ENCODE measurements at regions not wholly inside any gene's neighbourhood (a gene's known extent, or its start where the extent isn't known, plus 50 kb on each side); places are given as distances from the start of the nearest gene placed in this dataset.

DNA sequence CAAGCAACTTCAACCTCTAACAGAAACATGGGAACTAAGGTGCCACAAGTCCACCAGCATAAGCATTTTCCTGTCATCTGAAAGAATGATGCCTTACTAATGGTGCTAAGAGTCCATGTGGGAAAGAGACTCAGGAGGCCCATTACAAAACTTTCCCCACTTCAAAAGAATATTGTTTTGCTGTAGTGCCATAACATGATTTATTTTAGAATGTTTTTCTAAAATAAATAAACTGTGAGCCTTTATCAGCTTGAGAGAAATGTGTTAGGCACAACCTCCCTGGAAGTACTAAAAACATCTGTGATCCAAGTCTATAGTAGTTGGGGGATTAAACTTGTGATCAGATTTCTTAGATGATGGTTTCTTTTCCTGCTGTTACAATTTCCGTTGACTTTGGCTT, 330.1 kb upstream of the MAP3K7 start:
- TF ChIP-seq, protein P1, sequence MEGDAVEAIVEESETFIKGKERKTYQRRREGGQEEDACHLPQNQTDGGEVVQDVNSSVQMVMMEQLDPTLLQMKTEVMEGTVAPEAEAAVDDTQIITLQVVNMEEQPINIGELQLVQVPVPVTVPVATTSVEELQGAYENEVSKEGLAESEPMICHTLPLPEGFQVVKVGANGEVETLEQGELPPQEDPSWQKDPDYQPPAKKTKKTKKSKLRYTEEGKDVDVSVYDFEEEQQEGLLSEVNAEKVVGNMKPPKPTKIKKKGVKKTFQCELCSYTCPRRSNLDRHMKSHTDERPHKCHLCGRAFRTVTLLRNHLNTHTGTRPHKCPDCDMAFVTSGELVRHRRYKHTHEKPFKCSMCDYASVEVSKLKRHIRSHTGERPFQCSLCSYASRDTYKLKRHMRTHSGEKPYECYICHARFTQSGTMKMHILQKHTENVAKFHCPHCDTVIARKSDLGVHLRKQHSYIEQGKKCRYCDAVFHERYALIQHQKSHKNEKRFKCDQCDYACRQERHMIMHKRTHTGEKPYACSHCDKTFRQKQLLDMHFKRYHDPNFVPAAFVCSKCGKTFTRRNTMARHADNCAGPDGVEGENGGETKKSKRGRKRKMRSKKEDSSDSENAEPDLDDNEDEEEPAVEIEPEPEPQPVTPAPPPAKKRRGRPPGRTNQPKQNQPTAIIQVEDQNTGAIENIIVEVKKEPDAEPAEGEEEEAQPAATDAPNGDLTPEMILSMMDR (IDR thresholded peaks at IDR 0.05), result no peak
- DNase-seq (no peak), ATAC-seq (no peak)
- POLR2A ChIA-PET, result no interaction called here
- Mint-ChIP-seq H3K4me1 (ENCODE audit: low read depth) (no peaks in the 10 kb centered on the region), H3K27ac (no peak overlapping the region), H3K4me3 (no peak overlapping the region), H3K36me3 (ENCODE audit: low read depth) (no peaks in the 10 kb centered on the region), H3K9me3 (no peaks in the 10 kb centered on the region), H3K27me3 (peaks cover 11% of the 10 kb centered on the region)
- CTCF ChIA-PET, result no interaction called here
- intact Hi-C loops (cut with micrococcal nuclease), result no loop called here

DNA sequence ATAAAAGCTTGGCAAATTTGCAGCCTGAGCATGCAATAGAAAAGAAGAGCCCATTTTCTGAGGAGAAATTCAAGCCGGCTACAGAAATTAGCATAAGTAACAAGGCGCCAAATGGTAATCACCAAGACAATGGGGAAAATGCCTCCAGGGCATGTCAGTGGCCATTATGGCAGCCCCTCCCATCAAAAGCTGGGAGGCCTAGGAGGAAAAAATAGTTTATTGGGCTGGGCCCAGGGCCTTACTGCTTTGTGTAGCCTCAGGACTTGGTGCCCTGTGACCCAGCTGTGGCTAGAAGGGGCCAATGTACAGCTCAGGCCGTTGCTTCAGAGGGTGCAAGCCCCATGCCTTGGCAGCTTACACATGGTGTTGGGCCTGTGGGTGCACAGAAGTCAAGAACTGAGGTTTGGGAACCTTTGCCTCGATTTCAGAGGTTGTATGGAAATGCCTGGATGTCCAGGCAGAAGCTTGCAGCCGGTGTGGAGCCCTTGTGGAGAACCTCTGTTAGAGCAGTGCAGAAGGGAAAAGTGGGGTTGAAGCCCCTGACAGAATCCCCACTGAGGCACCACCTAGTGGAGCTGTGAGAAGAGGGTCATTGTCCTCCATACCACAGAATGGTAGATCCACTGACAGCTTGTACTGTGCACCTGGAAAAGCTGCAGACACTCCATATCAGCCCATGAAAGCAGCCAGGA, 328.5 kb upstream of the MAP3K7 start:
- Mint-ChIP-seq H3K4me1 (ENCODE audit: low read depth) (no peaks in the 10 kb centered on the region), H3K4me3 (no peak overlapping the region), H3K27ac (no peak overlapping the region), H3K36me3 (ENCODE audit: low read depth) (no peaks in the 10 kb centered on the region), H3K9me3 (no peaks in the 10 kb centered on the region), H3K27me3 (peaks cover 13% of the 10 kb centered on the region)
- ATAC-seq (no peak), DNase-seq (no peak)
- CTCF ChIA-PET, result no interaction called here
- TF ChIP-seq, protein P1 (IDR thresholded peaks at IDR 0.05), result no peak
- intact Hi-C loops (cut with micrococcal nuclease), result no loop called here
- POLR2A ChIA-PET, result no interaction called here

GRCh38 chr6:90914312-90914711, 327.4 kb upstream of the MAP3K7 start:
- ChIA-PET POLR2A (no interaction called here), CTCF (no interaction called here)
- no peaks in the 10 kb centered on the region for H3K36me3 Mint-ChIP-seq (ENCODE audit: low read depth)
- H3K27me3 Mint-ChIP-seq, result peaks cover 10% of the 10 kb centered on the region
- DNase-seq (no peak), ATAC-seq (no peak)
- no peaks in the 10 kb centered on the region for H3K9me3 Mint-ChIP-seq
- no peaks in the 10 kb centered on the region for H3K4me1 Mint-ChIP-seq (ENCODE audit: low read depth)
- intact Hi-C loops (cut with micrococcal nuclease), result no loop called here
- no peak overlapping the region for H3K27ac Mint-ChIP-seq
- no peak overlapping the region for H3K4me3 Mint-ChIP-seq
- TF ChIP-seq, protein P1 (IDR thresholded peaks at IDR 0.05), result no peak

DNA sequence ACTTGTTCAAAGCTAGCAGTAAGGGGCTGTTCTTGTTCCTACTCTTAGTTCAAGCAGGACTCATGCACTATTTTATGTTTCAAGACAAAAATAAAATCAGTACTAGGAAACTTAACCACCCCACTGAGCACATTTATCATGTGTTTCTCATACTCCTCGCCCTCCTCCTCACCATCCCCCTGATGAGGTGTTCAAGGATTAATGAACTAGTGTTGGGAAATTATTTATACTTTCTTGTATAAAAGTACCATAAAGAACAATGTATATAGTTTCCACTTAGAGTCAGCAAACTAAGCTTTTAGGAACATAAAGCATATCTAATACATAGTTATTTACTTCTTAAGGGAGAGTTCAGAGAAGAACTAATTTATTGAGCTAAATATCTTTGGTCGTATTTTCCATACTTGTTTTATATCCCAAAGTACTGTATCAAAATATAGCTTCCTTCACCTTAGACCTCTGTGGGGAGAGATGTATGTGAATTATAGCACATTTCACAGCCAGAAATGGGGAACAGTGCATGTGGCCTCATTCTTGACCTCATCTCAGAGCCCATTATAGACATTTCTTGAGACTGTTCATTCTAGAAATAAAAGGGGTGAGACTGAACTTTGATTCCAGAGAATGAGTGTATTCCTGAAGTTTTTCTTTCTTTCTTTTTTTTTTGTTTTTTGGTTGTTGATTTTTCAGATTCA, 326.5 kb upstream of the MAP3K7 start:
- Mint-ChIP-seq H3K27me3 (peaks cover 10% of the 10 kb centered on the region), H3K9me3 (no peaks in the 10 kb centered on the region), H3K27ac (no peak overlapping the region), H3K36me3 (ENCODE audit: low read depth) (no peaks in the 10 kb centered on the region), H3K4me1 (ENCODE audit: low read depth) (no peaks in the 10 kb centered on the region), H3K4me3 (no peak overlapping the region)
- DNase-seq, result no peak
- ChIA-PET CTCF (no interaction called here), POLR2A (no interaction called here)
- intact Hi-C loops (cut with micrococcal nuclease), result no loop called here
- TF ChIP-seq, protein P1 (IDR thresholded peaks at IDR 0.05), result no peak
- no peak for ATAC-seq

DNA sequence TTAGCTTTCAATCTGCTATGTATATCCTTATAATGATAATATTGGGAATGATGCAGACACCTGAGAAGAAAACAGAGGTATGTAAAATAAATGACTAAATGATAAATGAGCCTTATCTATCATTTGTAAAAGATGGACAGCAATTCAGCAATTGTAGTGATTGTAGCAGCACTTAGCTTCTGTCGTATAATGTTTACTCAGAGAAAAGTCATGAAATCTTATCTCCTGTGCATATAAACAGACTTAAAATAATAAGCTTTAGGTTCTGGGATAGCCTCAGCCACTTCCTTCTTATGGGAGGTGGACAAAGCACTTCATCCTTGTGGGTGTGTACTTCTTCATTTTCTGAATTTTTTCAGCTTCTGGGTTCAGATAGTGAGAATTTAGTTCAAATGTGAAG, 324.8 kb upstream of the MAP3K7 start:
- TF ChIP-seq, protein P1 (IDR thresholded peaks at IDR 0.05), result no peak
- intact Hi-C loops (cut with micrococcal nuclease), result no loop called here
- H3K27me3 Mint-ChIP-seq, result peaks cover 10% of the 10 kb centered on the region
- H3K4me1 Mint-ChIP-seq (ENCODE audit: low read depth), result no peaks in the 10 kb centered on the region
- ChIA-PET CTCF (no interaction called here), POLR2A (no interaction called here)
- ATAC-seq, result no peak
- H3K27ac Mint-ChIP-seq, result no peak overlapping the region
- no peaks in the 10 kb centered on the region for H3K9me3 Mint-ChIP-seq
- DNase-seq, result no peak
- no peak overlapping the region for H3K4me3 Mint-ChIP-seq
- H3K36me3 Mint-ChIP-seq (ENCODE audit: low read depth), result no peaks in the 10 kb centered on the region

Data from activated CD8-positive, alpha-beta T cell treated with anti-CD3 and anti-CD28 coated beads for 36 hours (primary cell).